IMR-90 (cell line): ENCODE measurements at regions not wholly inside any gene's neighbourhood (a gene's known extent, or its start where the extent isn't known, plus 50 kb on each side); places are given as distances from the start of the nearest gene placed in this dataset.
A peak's percentile ranks its signal among the peaks of the same experiment; 100 is the strongest.

Experiments
- ATAC-seq: fragments of 200-7000 bp; cut with Tn5 transposase; 2 replicates; pipeline ENCODE4 v1.9.1; 2020; ENCODE audit warnings: low read depth, mild to moderate bottlenecking, moderate library complexity
- BruUV-seq: library from RNA; stranded (reverse); fragments of 400-500 nt; replicated peaks from 2 replicates; lab custom pipeline; 2021; lab: Mats Ljungman, UMichigan
- CTCF ChIA-PET: fragments of 300-600 bp; formaldehyde crosslinking; extraction: SDS; loops from one replicate; lab custom pipeline; 2021; ENCODE audit warnings: antibody characterized with exemption; lab: Yijun Ruan, JAX
- POLR2A ChIA-PET: fragments of 300-600 bp; sonication (Branson Sonifier 250); formaldehyde crosslinking; loops from one replicate; lab custom pipeline; 2022; ENCODE audit warnings: antibody characterized with exemption; ENCODE audit not compliant: unreplicated experiment; lab: Charles Lee
- DNase-seq: peaks from one replicate; pipeline ENCODE4 v3.0.0; 2013
- H2AFZ ChIP-seq: replicated peaks from 2 replicates; pipeline ENCODE3; 2013; ENCODE audit warnings: low read length, mild to moderate bottlenecking; ENCODE audit not compliant: poor library complexity
- H2AK5ac ChIP-seq: 2 replicates; pipeline ENCODE4 v1.6.1; 2013; ENCODE audit warnings: low read depth, low read length, inconsistent platforms
- H2AK9ac ChIP-seq: replicated peaks from 2 replicates; pipeline ENCODE3; 2013; ENCODE audit warnings: mild to moderate bottlenecking, low read depth, low read length, moderate library complexity; ENCODE audit not compliant: poor library complexity
- H2BK120ac ChIP-seq: 2 replicates; pipeline ENCODE4 v1.6.1; 2013; ENCODE audit warnings: low read depth, low read length, inconsistent platforms
- H2BK15ac ChIP-seq: 3 replicates; pipeline ENCODE4 v1.6.1; 2013; ENCODE audit warnings: low read depth, low read length, inconsistent platforms
- H2BK20ac ChIP-seq: 2 replicates; pipeline ENCODE4 v1.6.1; 2013; ENCODE audit warnings: low read depth, mild to moderate bottlenecking, inconsistent platforms, low read length, moderate library complexity
- H2BK5ac ChIP-seq: 2 replicates; pipeline ENCODE4 v1.6.1; 2013; ENCODE audit warnings: mild to moderate bottlenecking, low read depth, low read length, inconsistent platforms; ENCODE audit not compliant: poor library complexity, severe bottlenecking
- H3K14ac ChIP-seq: replicated peaks from 2 replicates; pipeline ENCODE4 v1.6.1; 2013; ENCODE audit warnings: low read depth, low read length, inconsistent platforms
- H3K18ac ChIP-seq: 2 replicates; pipeline ENCODE4 v1.6.1; 2013; ENCODE audit warnings: low read depth, low read length, control low read depth
- H3K23ac ChIP-seq: 2 replicates; pipeline ENCODE4 v1.6.1; 2013; ENCODE audit warnings: low read depth, low read length, inconsistent platforms
- H3K27ac ChIP-seq: 2 replicates; pipeline ENCODE4 v1.5.1; 2013; ENCODE audit warnings: mild to moderate bottlenecking, control low read depth, low read length; ENCODE audit not compliant: insufficient read depth
- H3K27me3 ChIP-seq: 2 replicates; pipeline ENCODE4 v1.6.1; 2013; ENCODE audit warnings: low read length; ENCODE audit not compliant: control insufficient read depth, insufficient read depth
- H3K36me3 ChIP-seq: 2 replicates; pipeline ENCODE4 v1.6.1; 2013; ENCODE audit warnings: low read length, mixed read lengths; ENCODE audit not compliant: control insufficient read depth, insufficient read depth
- H3K4ac ChIP-seq: 2 replicates; pipeline ENCODE4 v1.6.1; 2013; ENCODE audit warnings: low read depth, low read length, inconsistent platforms
- H3K4me1 ChIP-seq: 2 replicates; pipeline ENCODE4 v1.6.1; 2013; ENCODE audit warnings: low read length, mixed read lengths; ENCODE audit not compliant: control insufficient read depth, insufficient read depth
- H3K4me2 ChIP-seq: 2 replicates; pipeline ENCODE4 v1.6.1; 2013; ENCODE audit warnings: low read depth, mild to moderate bottlenecking, control low read depth, low read length, moderate library complexity
- H3K4me3 ChIP-seq: 2 replicates; pipeline ENCODE4 v1.5.1; 2013; ENCODE audit warnings: low read depth, mild to moderate bottlenecking, control low read depth, low read length, moderate library complexity; ENCODE audit not compliant: insufficient read depth
- H3K56ac ChIP-seq: 2 replicates; pipeline ENCODE4 v1.6.1; 2013; ENCODE audit warnings: low read length, inconsistent platforms; ENCODE audit not compliant: insufficient read depth; ENCODE audit errors: extremely low read depth
- H3K79me1 ChIP-seq, 2 experiments: 2 replicates each; pipeline ENCODE4 v1.6.1; 2013; ENCODE audit warnings: low read length in 2 of 2, inconsistent platforms in 1 of 2, low read depth in 1 of 2
- H3K9ac ChIP-seq: 2 replicates; pipeline ENCODE4 v1.6.1; 2013; ENCODE audit warnings: low read depth, low read length, control low read depth
- H3K9me1 ChIP-seq: 2 replicates; pipeline ENCODE4 v1.6.1; 2013; ENCODE audit warnings: low read length, inconsistent platforms; ENCODE audit not compliant: insufficient read depth
- H3K9me3 ChIP-seq: 2 replicates; pipeline ENCODE4 v1.6.1; 2013; ENCODE audit warnings: low read length; ENCODE audit not compliant: control insufficient read depth, insufficient read depth
- H4K20me1 ChIP-seq: 2 replicates; pipeline ENCODE4 v1.6.1; 2013; ENCODE audit warnings: low read length, inconsistent platforms; ENCODE audit not compliant: insufficient read depth
- H4K5ac ChIP-seq: 2 replicates; pipeline ENCODE4 v1.6.1; 2013; ENCODE audit warnings: mild to moderate bottlenecking, low read depth, low read length, control low read depth
- H4K8ac ChIP-seq, 2 experiments: 2 replicates each; pipeline ENCODE4 v1.6.1; 2013; ENCODE audit warnings: low read depth in 2 of 2, low read length in 2 of 2, control low read depth in 1 of 2, inconsistent platforms in 1 of 2
- H4K91ac ChIP-seq: 2 replicates; pipeline ENCODE4 v1.6.1; 2013; ENCODE audit warnings: low read depth, low read length, inconsistent platforms; ENCODE audit not compliant: insufficient read depth
- BHLHE40 ChIP-seq: fragments of 150-350 bp; IDR thresholded peaks from 2 replicates; pipeline ENCODE4 v1.6.1; 2016; ENCODE audit warnings: mild to moderate bottlenecking, low read depth, low read length
- CEBPB ChIP-seq: IDR thresholded peaks from 2 replicates; pipeline ENCODE4 v1.6.1; 2012; ENCODE audit warnings: low read depth, low read length, improper control_type of control experiment
- CHD1 ChIP-seq: IDR thresholded peaks from 2 replicates; pipeline ENCODE4 v1.6.1; 2012; ENCODE audit warnings: low read depth, low read length, improper control_type of control experiment
- FOS ChIP-seq: fragments of 150-350 bp; IDR thresholded peaks from 2 replicates; pipeline ENCODE4 v1.6.1; 2016; ENCODE audit warnings: low read depth, low read length
- MAFK ChIP-seq: IDR thresholded peaks from 2 replicates; pipeline ENCODE4 v1.6.1; 2012; ENCODE audit warnings: low read depth, low read length, improper control_type of control experiment
- MAZ ChIP-seq: IDR thresholded peaks from 2 replicates; pipeline ENCODE4 v1.6.1; 2012; ENCODE audit warnings: low read depth, mild to moderate bottlenecking, low read length, improper control_type of control experiment, moderate library complexity, borderline replicate concordance
- MXI1 ChIP-seq: IDR thresholded peaks from 2 replicates; pipeline ENCODE4 v1.6.1; 2012; ENCODE audit warnings: low read depth, mild to moderate bottlenecking, low read length, moderate library complexity, borderline replicate concordance
- NFE2L2 ChIP-seq: fragments of 150-350 bp; IDR thresholded peaks from 2 replicates; pipeline ENCODE4 v1.6.1; 2016; ENCODE audit warnings: low read depth, mild to moderate bottlenecking, low read length
- POLR2A ChIP-seq: IDR thresholded peaks from 2 replicates; pipeline ENCODE4 v1.6.1; 2012; ENCODE audit warnings: mild to moderate bottlenecking, low read depth, low read length
- RAD21 ChIP-seq: IDR thresholded peaks from 2 replicates; pipeline ENCODE4 v1.6.1; 2012; ENCODE audit warnings: low read length, improper control_type of control experiment
- RCOR1 ChIP-seq: IDR thresholded peaks from 2 replicates; pipeline ENCODE4 v1.6.1; 2012; ENCODE audit warnings: mild to moderate bottlenecking, low read length, improper control_type of control experiment; ENCODE audit not compliant: insufficient replicate concordance
- RFX5 ChIP-seq: IDR thresholded peaks from 2 replicates; pipeline ENCODE4 v1.8.0; 2012; ENCODE audit warnings: low read depth, mild to moderate bottlenecking, low read length, moderate library complexity
- SMC3 ChIP-seq: fragments of 150-350 bp; IDR thresholded peaks from 2 replicates; pipeline ENCODE4 v1.6.1; 2016; ENCODE audit warnings: low read depth, mild to moderate bottlenecking, antibody characterized with exemption, low read length, moderate library complexity
- WGBS, 2 experiments: methylation state at CpG; one replicate each; pipeline versions ENCODE4 v1.1.5 to v1.1.7; 2013; ENCODE audit warnings: missing lambda C conversion rate in 2 of 2; ENCODE audit not compliant: insufficient read length in 1 of 2; ENCODE audit errors: extremely low coverage in 2 of 2; 5-methylcytosine and 5-hydroxymethylcytosine counted together
- dilution Hi-C: fragments of 300-500 bp; cut with HindIII; formaldehyde crosslinking; loops from one replicate; pipeline ENCODE4 v1.14.3; 2018; ENCODE audit warnings: low sequenced_read_pairs; ENCODE audit not compliant: unreplicated experiment
- in situ Hi-C: fragments of 300-500 bp; cut with MboI; formaldehyde crosslinking; loops from 3 replicates; pipeline ENCODE4 v1.14.3; 2019; ENCODE audit warnings: low sequenced_read_pairs, inconsistent platforms, mixed read lengths
- intact Hi-C: fragments of 100-400 bp; cut with micrococcal nuclease; formaldehyde crosslinking; loops from 2 replicates; pipeline ENCODE4 v1.10.0; 2022
- TF ChIP-seq, protein P1 (sequence below): fragments of 150-350 bp; IDR thresholded peaks from 2 replicates; pipeline ENCODE4 v1.6.1; 2016; ENCODE audit warnings: low read depth, mild to moderate bottlenecking, low read length, moderate library complexity, borderline replicate concordance
- TF ChIP-seq, protein P2 (sequence below): conservative IDR thresholded peaks from 2 replicates; pipeline ENCODE4 v1.5.1; 2012; ENCODE audit warnings: mild to moderate bottlenecking, low read depth, low read length, improper control_type of control experiment
- TF ChIP-seq, protein P3 (sequence below): fragments of 150-350 bp; IDR thresholded peaks from 2 replicates; pipeline ENCODE4 v1.6.1; 2017; ENCODE audit warnings: mild to moderate bottlenecking, antibody characterized with exemption, low read length, low read depth

DNA sequence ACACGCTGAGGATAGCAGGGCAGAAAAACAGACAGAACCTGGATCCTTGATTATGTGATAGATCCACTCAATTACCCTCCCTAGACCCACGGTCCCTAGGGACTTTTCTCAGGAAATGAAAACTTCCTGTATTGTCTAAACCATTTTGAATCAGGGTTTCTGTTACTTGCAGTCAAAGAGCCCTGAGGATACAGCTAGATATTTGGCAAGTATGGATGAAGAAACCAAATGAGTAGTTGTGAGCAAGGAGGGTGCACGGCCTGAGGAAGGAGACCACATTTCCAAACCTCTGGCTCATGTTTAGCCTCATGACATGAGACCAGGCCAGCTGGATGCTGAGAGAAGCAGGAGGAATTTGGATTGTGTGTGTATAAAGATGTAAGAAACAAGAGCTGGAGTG lies 91.6 kb downstream of the MRPL14 start:
- peak overlapping the region; percentile 70 for H3K4ac ChIP-seq
- peak overlapping the region; percentile 88; the same call in 1 of the 2 replicates for H2BK120ac ChIP-seq
- dilution Hi-C loops: no loop called here
- H2AK9ac ChIP-seq: no peak overlapping the region
- no peak overlapping the region for H3K23ac ChIP-seq
- H3K9me1 ChIP-seq: peaks cover 22% of the 10 kb centered on the region
- intact Hi-C loops: no loop called here
- H3K56ac ChIP-seq: no peak overlapping the region
- no peak overlapping the region for H3K27ac ChIP-seq
- H3K9ac ChIP-seq: no peak overlapping the region
- WGBS, 2 experiments: 86% methylated on average over 1 of the region's 3 CpGs; no CpG with 5 or more reads in 1 of the 2 experiments
- ChIA-PET CTCF (no interaction called here), POLR2A (no interaction called here)
- H3K18ac ChIP-seq: peak overlapping the region; percentile 3; the same call in 1 of the 2 replicates
- H2AFZ ChIP-seq: no peak overlapping the region
- no peak overlapping the region for H3K4me2 ChIP-seq
- peak overlapping the region; percentile 65; the same call in 1 of the 2 replicates for H4K91ac ChIP-seq
- peak overlapping the region; percentile 81 for H2AK5ac ChIP-seq
- H3K14ac ChIP-seq: peak overlapping the region; percentile 79
- peak overlapping the region; percentile 41 to 73; a peak in 2 of 4 replicates for H4K8ac ChIP-seq
- no peaks in the 10 kb centered on the region for H4K20me1 ChIP-seq
- TF ChIP-seq, protein P1, sequence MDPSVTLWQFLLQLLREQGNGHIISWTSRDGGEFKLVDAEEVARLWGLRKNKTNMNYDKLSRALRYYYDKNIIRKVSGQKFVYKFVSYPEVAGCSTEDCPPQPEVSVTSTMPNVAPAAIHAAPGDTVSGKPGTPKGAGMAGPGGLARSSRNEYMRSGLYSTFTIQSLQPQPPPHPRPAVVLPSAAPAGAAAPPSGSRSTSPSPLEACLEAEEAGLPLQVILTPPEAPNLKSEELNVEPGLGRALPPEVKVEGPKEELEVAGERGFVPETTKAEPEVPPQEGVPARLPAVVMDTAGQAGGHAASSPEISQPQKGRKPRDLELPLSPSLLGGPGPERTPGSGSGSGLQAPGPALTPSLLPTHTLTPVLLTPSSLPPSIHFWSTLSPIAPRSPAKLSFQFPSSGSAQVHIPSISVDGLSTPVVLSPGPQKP: no peak
- TF ChIP-seq FOS (no peak), NFE2L2 (no peak), MAFK (no peak), RCOR1 (no peak), RFX5 (no peak), CHD1 (no peak), MXI1 (no peak), CEBPB (no peak), RAD21 (no peak), POLR2A (no peak), SMC3 (no peak), BHLHE40 (no peak), MAZ (no peak)
- TF ChIP-seq, protein P2, sequence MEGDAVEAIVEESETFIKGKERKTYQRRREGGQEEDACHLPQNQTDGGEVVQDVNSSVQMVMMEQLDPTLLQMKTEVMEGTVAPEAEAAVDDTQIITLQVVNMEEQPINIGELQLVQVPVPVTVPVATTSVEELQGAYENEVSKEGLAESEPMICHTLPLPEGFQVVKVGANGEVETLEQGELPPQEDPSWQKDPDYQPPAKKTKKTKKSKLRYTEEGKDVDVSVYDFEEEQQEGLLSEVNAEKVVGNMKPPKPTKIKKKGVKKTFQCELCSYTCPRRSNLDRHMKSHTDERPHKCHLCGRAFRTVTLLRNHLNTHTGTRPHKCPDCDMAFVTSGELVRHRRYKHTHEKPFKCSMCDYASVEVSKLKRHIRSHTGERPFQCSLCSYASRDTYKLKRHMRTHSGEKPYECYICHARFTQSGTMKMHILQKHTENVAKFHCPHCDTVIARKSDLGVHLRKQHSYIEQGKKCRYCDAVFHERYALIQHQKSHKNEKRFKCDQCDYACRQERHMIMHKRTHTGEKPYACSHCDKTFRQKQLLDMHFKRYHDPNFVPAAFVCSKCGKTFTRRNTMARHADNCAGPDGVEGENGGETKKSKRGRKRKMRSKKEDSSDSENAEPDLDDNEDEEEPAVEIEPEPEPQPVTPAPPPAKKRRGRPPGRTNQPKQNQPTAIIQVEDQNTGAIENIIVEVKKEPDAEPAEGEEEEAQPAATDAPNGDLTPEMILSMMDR: no peak
- TF ChIP-seq, protein P3, sequence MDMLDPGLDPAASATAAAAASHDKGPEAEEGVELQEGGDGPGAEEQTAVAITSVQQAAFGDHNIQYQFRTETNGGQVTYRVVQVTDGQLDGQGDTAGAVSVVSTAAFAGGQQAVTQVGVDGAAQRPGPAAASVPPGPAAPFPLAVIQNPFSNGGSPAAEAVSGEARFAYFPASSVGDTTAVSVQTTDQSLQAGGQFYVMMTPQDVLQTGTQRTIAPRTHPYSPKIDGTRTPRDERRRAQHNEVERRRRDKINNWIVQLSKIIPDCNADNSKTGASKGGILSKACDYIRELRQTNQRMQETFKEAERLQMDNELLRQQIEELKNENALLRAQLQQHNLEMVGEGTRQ: no peak
- peaks cover 23% of the 10 kb centered on the region for H3K4me1 ChIP-seq
- DNase-seq (peak; percentile 40), ATAC-seq (no peak)
- no peak overlapping the region for H3K4me3 ChIP-seq
- no peaks in the 10 kb centered on the region for H3K27me3 ChIP-seq
- H3K79me1 ChIP-seq: no peaks in the 10 kb centered on the region
- no TSS peak for BruUV-seq
- peak overlapping the region; percentile 8 for H2BK5ac ChIP-seq
- H2BK20ac ChIP-seq: peak overlapping the region; percentile 47
- no peaks in the 10 kb centered on the region for H3K36me3 ChIP-seq
- no peak overlapping the region; the same call in 1 of the 2 replicates for H4K5ac ChIP-seq
- H2BK15ac ChIP-seq: peak overlapping the region; percentile 86; the same call in 2 of the 3 replicates
- H3K9me3 ChIP-seq: no peaks in the 10 kb centered on the region
- in situ Hi-C loops: no loop called here
